HCT116 (cell line): ENCODE measurements at regions not wholly inside any gene's neighbourhood (a gene's known extent, or its start where the extent isn't known, plus 50 kb on each side); places are given as distances from the start of the nearest gene placed in this dataset.

Experiments
- ATAC-seq: fragments of 200-7000 bp; cut with Tn5 transposase; 2 replicates; pipeline ENCODE4 v1.9.1; 2020; ENCODE audit warnings: mild to moderate bottlenecking, moderate library complexity
- BruUV-seq: library from RNA; stranded (reverse); fragments of 400-500 nt; replicated peaks from 2 replicates; lab custom pipeline; 2021; lab: Mats Ljungman, UMichigan
- CTCF ChIA-PET: fragments of 300-600 bp; sonication (Branson Sonifier 250); formaldehyde crosslinking; loops from one replicate; lab custom pipeline; 2021; ENCODE audit warnings: antibody characterized with exemption; lab: Charles Lee
- POLR2A ChIA-PET: fragments of 300-600, 350-600 bp; sonication (Branson Sonifier 250); formaldehyde crosslinking; loops from one replicate; lab custom pipeline; 2021; ENCODE audit warnings: antibody characterized with exemption; lab: Charles Lee
- RAD21 ChIA-PET, 2 experiments: fragments of 300-600 bp; sonication (Branson Sonifier 250); formaldehyde crosslinking; loops; one replicate each; lab custom pipeline; 2023; ENCODE audit warnings: low total read pairs in 2 of 2; ENCODE audit not compliant: uncharacterized antibody in 2 of 2, unreplicated experiment in 2 of 2, low non-redundant PET in 1 of 2; lab: Charles Lee
- DNase-seq: peaks from one replicate; pipeline ENCODE4 v3.0.0-alpha.2; 2010; ENCODE audit warnings: low read depth, low spot score
- H2AFZ ChIP-seq: fragments of 200-600 bp; shearing (Covaris generic), sonication (generic); 2 replicates; pipeline ENCODE4 v1.6.1; 2017; ENCODE audit warnings: low read depth, mixed run types, mixed read lengths, antibody characterized with exemption, low read length; ENCODE audit not compliant: poor library complexity, severe bottlenecking
- H3K27ac ChIP-seq: 2 replicates; pipeline ENCODE4 v1.5.1; 2012; ENCODE audit warnings: low read depth, low read length
- H3K27me3 ChIP-seq: fragments of 200-600 bp; sonication (generic); 2 replicates; pipeline ENCODE4 v1.6.1; 2016; ENCODE audit warnings: mixed run types, low read length, mixed read lengths; ENCODE audit not compliant: insufficient read depth
- H3K36me3 ChIP-seq, 2 experiments: fragments of 200-500 bp in 1 of 2; fragments of 200-600 bp in 1 of 2; sonication (Bioruptor generic) in 1 of 2; sonication (generic) in 1 of 2; 2 replicates each; pipeline versions ENCODE4 v1.5.1 to v1.6.1; 2014 to 2016; ENCODE audit warnings: low read length in 2 of 2, inconsistent platforms in 1 of 2, mixed read lengths in 1 of 2, mixed run types in 1 of 2; ENCODE audit not compliant: insufficient read depth in 2 of 2, control insufficient read depth in 1 of 2
- H3K4me1 ChIP-seq, 2 experiments: fragments of 200-600 bp in 1 of 2; sonication (generic) in 1 of 2; 2 replicates each; pipeline versions ENCODE4 v1.5.1 to v1.6.1; 2012 to 2017; ENCODE audit warnings: low read length in 2 of 2, inconsistent platforms in 1 of 2, mild to moderate bottlenecking in 1 of 2, mixed read lengths in 1 of 2, mixed run types in 1 of 2, moderate library complexity in 1 of 2; ENCODE audit not compliant: insufficient read depth in 2 of 2, control insufficient read depth in 1 of 2
- H3K4me2 ChIP-seq: fragments of 200-600 bp; sonication (generic); 2 replicates; pipeline ENCODE4 v1.6.1; 2017; ENCODE audit warnings: mixed run types, low read length, mixed read lengths
- H3K4me3 ChIP-seq, 2 experiments: fragments of 200-600 bp in 1 of 2; sonication (generic) in 1 of 2; replicated peaks in 1 of 2; 2 replicates each; pipeline ENCODE4 v1.5.1; 2011 to 2016; ENCODE audit warnings: low read length in 2 of 2, control low read depth in 1 of 2, low read depth in 1 of 2, mild to moderate bottlenecking in 1 of 2, mixed read lengths in 1 of 2, mixed run types in 1 of 2
- H3K79me2 ChIP-seq: fragments of 200-600 bp; sonication (generic); 2 replicates; pipeline ENCODE4 v1.6.1; 2017; ENCODE audit warnings: mild to moderate bottlenecking, mixed run types, low read length, moderate library complexity, mixed read lengths; ENCODE audit not compliant: insufficient read depth
- H3K9ac ChIP-seq: fragments of 200-600 bp; sonication (generic); 2 replicates; pipeline ENCODE4 v1.6.1; 2016; ENCODE audit warnings: low read length, mixed read lengths
- H3K9me2 ChIP-seq: fragments of 200-600 bp; sonication (generic), shearing (Covaris generic); 2 replicates; pipeline ENCODE4 v1.6.1; 2017; ENCODE audit warnings: mixed run types, mild to moderate bottlenecking, moderate library complexity; ENCODE audit not compliant: insufficient read depth
- H3K9me3 ChIP-seq, 2 experiments: fragments of 200-500 bp in 1 of 2; fragments of 200-600 bp in 1 of 2; sonication (Bioruptor generic) in 1 of 2; sonication (generic) in 1 of 2; 2 replicates each; pipeline ENCODE4 v1.6.1; 2014 to 2017; ENCODE audit warnings: low read length in 2 of 2, mixed read lengths in 2 of 2, inconsistent platforms in 1 of 2, low read depth in 1 of 2, mild to moderate bottlenecking in 1 of 2, mixed run types in 1 of 2, moderate library complexity in 1 of 2; ENCODE audit not compliant: control insufficient read depth in 1 of 2, insufficient read depth in 1 of 2
- H4K20me1 ChIP-seq: fragments of 200-600 bp; sonication (generic), shearing (Covaris generic); 2 replicates; pipeline ENCODE4 v1.6.1; 2017; ENCODE audit warnings: mixed run types, mild to moderate bottlenecking, moderate library complexity; ENCODE audit not compliant: insufficient read depth
- ATF3 ChIP-seq: IDR thresholded peaks from 2 replicates; pipeline ENCODE4 v1.6.1; 2012
- CEBPB ChIP-seq: IDR thresholded peaks from 2 replicates; pipeline ENCODE4 v1.6.1; 2012; ENCODE audit warnings: low read depth
- EGR1 ChIP-seq: IDR thresholded peaks from 2 replicates; pipeline ENCODE4 v1.6.1; 2012; ENCODE audit warnings: low read depth
- EZH2 ChIP-seq: fragments of 200-600 bp; sonication (generic); IDR thresholded peaks from 2 replicates; pipeline ENCODE4 v1.6.1; 2017; ENCODE audit warnings: antibody characterized with exemption, mixed run types
- EZH2phosphoT487 ChIP-seq: fragments of 200-600 bp; IDR thresholded peaks from 2 replicates; pipeline ENCODE4 v1.6.1; 2018; ENCODE audit warnings: antibody characterized with exemption, borderline replicate concordance
- FOSL1 ChIP-seq: IDR thresholded peaks from 2 replicates; pipeline ENCODE4 v1.6.1; 2012; ENCODE audit warnings: low read depth
- JUND ChIP-seq: IDR thresholded peaks from 2 replicates; pipeline ENCODE4 v1.6.1; 2012
- MAX ChIP-seq: IDR thresholded peaks from 2 replicates; pipeline ENCODE4 v1.6.1; 2012
- POLR2AphosphoS5 ChIP-seq: IDR thresholded peaks from 2 replicates; pipeline ENCODE4 v1.6.1; 2011; ENCODE audit warnings: mild to moderate bottlenecking, low read depth, low read length, moderate library complexity
- RAD21 ChIP-seq: IDR thresholded peaks from 2 replicates; pipeline ENCODE4 v1.6.1; 2012; ENCODE audit warnings: low read depth, mild to moderate bottlenecking
- REST ChIP-seq: IDR thresholded peaks from 2 replicates; pipeline ENCODE4 v1.6.1; 2012; ENCODE audit warnings: low read depth
- SIN3A ChIP-seq: IDR thresholded peaks from 2 replicates; pipeline ENCODE4 v1.6.1; 2012; ENCODE audit warnings: low read depth
- SRF ChIP-seq: IDR thresholded peaks from 2 replicates; pipeline ENCODE4 v1.6.1; 2012; ENCODE audit warnings: low read depth
- TCF7L2 ChIP-seq: IDR thresholded peaks from 2 replicates; pipeline ENCODE4 v1.7.0; 2011; ENCODE audit warnings: borderline replicate concordance, inconsistent platforms; ENCODE audit not compliant: insufficient read depth, insufficient read length; ENCODE audit errors: extremely low read depth
- ZBTB33 ChIP-seq: IDR thresholded peaks from 2 replicates; pipeline ENCODE4 v1.6.1; 2011; ENCODE audit warnings: mild to moderate bottlenecking, low read length, moderate library complexity; ENCODE audit not compliant: insufficient replicate concordance; ENCODE audit errors: extremely low read depth
- ZFX ChIP-seq: fragments of 450-650 bp; IDR thresholded peaks from 2 replicates; pipeline ENCODE4 v1.6.1; 2017
- intact Hi-C: fragments of 100-400 bp; cut with micrococcal nuclease; formaldehyde crosslinking; loops from 2 replicates; pipeline ENCODE4 v1.10.0; 2022

- TF ChIP-seq POLR2AphosphoS5 (no peak), RAD21 (no peak), JUND (no peak), ZBTB33 (no peak), SRF (no peak)
Measured at GRCh38 chr2:234869969-234870368, 81.8 kb upstream of the SH3BP4 start (continued).

GRCh38 chr2:234869164-234869563, 82.7 kb upstream of the SH3BP4 start:
- DNase-seq (no peak), ATAC-seq (no peak)
- Histone ChIP-seq H3K27me3 (no peaks in the 10 kb centered on the region), H3K4me2 (no peak overlapping the region), H3K9me3 (peaks cover 0 to 5% of the 10 kb centered on the region in 2 experiments; a peak in 1 of 4 replicates), H3K79me2 (no peaks in the 10 kb centered on the region), H3K4me1 (peaks cover 9 to 16% of the 10 kb centered on the region in 2 experiments), H3K9ac (no peak overlapping the region), H3K9me2 (no peaks in the 10 kb centered on the region), H3K27ac (no peak overlapping the region), H2AFZ (no peak overlapping the region), H3K4me3 (no peak overlapping the region), H3K36me3 (no peaks in the 10 kb centered on the region), H4K20me1 (no peaks in the 10 kb centered on the region)
- RAD21 ChIA-PET, result no interaction called here
- CTCF ChIA-PET, result no interaction called here
- TF ChIP-seq CEBPB (no peak), ZFX (no peak), ATF3 (no peak), ZBTB33 (no peak), SIN3A (no peak), REST (no peak), SRF (no peak), TCF7L2 (no peak), EZH2phosphoT487 (no peak), EZH2 (no peak), EGR1 (no peak), MAX (no peak), RAD21 (no peak), FOSL1 (no peak), POLR2AphosphoS5 (no peak)
- POLR2A ChIA-PET, result interaction anchor here (1.1 kb wide), 1 partner anchor 11 kb away, joined by 3 read pairs; no protein-coding TSS in a partner anchor
- intact Hi-C loops, result no loop called here
- no TSS peak for BruUV-seq
